Activated CD4-positive, alpha-beta memory T cell treated with anti-CD3 and anti-CD28 coated beads, Interleukin-2, amount 10 ng/mL, durations not matched to agents 7 days and 5 days (primary cell): ENCODE measurements at regions not wholly inside any gene's neighbourhood (a gene's known extent, or its start where the extent isn't known, plus 50 kb on each side); places are given as distances from the start of the nearest gene placed in this dataset.

Source experiments
- CTCF ChIA-PET: fragments of 350-600 bp; sonication (Branson Sonifier 250); formaldehyde crosslinking; loops from one replicate; lab custom pipeline; 2021; ENCODE audit warnings: antibody characterized with exemption, inconsistent platforms; lab: Charles Lee
- POLR2A ChIA-PET: fragments of 350-600 bp; sonication (Branson Sonifier 250); formaldehyde crosslinking; loops from one replicate; lab custom pipeline; 2021; ENCODE audit warnings: antibody characterized with exemption; lab: Charles Lee
- DNase-seq: peaks from one replicate; pipeline ENCODE4 v3.0.0-alpha.2; 2020
- H3K27ac Mint-ChIP-seq: one replicate; pipeline ENCODE4 v1.8.0; 2021; ENCODE audit warnings: mild to moderate bottlenecking, mixed read lengths
- H3K27me3 Mint-ChIP-seq: one replicate; pipeline ENCODE4 v1.8.0; 2021; ENCODE audit warnings: mixed read lengths
- H3K36me3 Mint-ChIP-seq: one replicate; pipeline ENCODE4 v1.8.0; 2021; ENCODE audit warnings: low read depth, mixed read lengths
- H3K4me1 Mint-ChIP-seq: one replicate; pipeline ENCODE4 v1.8.0; 2021; ENCODE audit warnings: mixed read lengths
- H3K4me3 Mint-ChIP-seq: one replicate; pipeline ENCODE4 v1.8.0; 2021; ENCODE audit warnings: mild to moderate bottlenecking, mixed read lengths
- H3K9me3 Mint-ChIP-seq: one replicate; pipeline ENCODE4 v1.8.0; 2021; ENCODE audit warnings: mixed read lengths

GRCh38 chr6:159512104-159512503 is 180.9 kb downstream of the SOD2 start:
- H3K4me1 Mint-ChIP-seq: no peaks in the 10 kb centered on the region
- H3K27ac Mint-ChIP-seq: no peak overlapping the region
- no peak for DNase-seq
- no peaks in the 10 kb centered on the region for H3K9me3 Mint-ChIP-seq
- no peak overlapping the region for H3K4me3 Mint-ChIP-seq
- no peaks in the 10 kb centered on the region for H3K36me3 Mint-ChIP-seq
- H3K27me3 Mint-ChIP-seq: peaks cover 11% of the 10 kb centered on the region
- CTCF ChIA-PET: interaction anchor here (0.5 kb wide), 1 partner anchor 342 kb away, joined by 3 read pairs; no protein-coding TSS in a partner anchor
- POLR2A ChIA-PET: no interaction called here

DNA sequence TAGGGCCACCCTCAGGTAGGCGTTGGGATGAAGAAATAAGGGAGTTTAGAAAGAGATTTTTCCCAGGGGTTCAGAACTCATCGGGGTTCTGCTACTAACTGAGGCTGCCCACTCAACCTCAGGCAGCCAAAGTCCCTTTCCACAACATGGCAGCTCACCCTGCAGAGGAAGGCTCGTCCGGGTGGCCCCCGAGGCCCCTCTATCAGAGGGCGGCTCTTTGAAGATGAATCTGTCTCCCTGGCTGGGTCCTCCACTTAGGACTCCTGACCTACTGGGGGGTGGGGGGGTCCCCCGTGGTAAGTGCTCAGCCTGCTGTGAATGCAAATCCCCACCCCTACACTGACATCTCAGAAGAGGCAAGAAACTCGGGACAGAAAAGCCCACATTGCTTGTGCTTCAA is 182.9 kb downstream of the SOD2 start:
- H3K27me3 Mint-ChIP-seq: no peaks in the 10 kb centered on the region
- H3K9me3 Mint-ChIP-seq: no peaks in the 10 kb centered on the region
- no peak overlapping the region for H3K27ac Mint-ChIP-seq
- H3K36me3 Mint-ChIP-seq: no peaks in the 10 kb centered on the region
- no peaks in the 10 kb centered on the region for H3K4me1 Mint-ChIP-seq
- no peak overlapping the region for H3K4me3 Mint-ChIP-seq
- CTCF ChIA-PET: no interaction called here
- POLR2A ChIA-PET: no interaction called here
- no peak for DNase-seq

GRCh38 chr6:159508931-159509330 is 184.1 kb downstream of the SOD2 start:
- Mint-ChIP-seq H3K27me3 (no peaks in the 10 kb centered on the region), H3K27ac (no peak overlapping the region), H3K4me1 (no peaks in the 10 kb centered on the region), H3K36me3 (no peaks in the 10 kb centered on the region), H3K9me3 (no peaks in the 10 kb centered on the region), H3K4me3 (no peak overlapping the region)
- ChIA-PET POLR2A (no interaction called here), CTCF (no interaction called here)
- no peak for DNase-seq

DNA sequence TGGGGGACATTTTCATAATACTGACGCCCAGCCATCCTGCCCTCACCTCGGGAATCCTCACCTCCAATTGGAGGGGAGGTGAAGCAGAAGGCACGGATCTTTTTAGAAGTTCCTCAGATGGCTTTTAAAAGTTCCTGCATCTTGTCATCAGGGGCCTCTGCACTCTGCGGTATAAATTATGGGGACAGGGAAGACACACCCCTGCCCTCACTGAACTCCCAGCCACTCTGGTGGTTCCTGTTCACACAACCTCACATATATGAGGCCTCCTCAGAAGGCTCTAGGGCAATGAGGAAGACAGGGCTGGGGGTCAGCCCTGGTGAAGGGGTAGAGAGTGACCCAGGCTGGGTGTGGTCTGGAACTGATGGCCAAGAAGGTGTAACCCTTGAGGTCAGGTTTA is 187.0 kb downstream of the SOD2 start:
- ChIA-PET POLR2A (no interaction called here), CTCF (no interaction called here)
- H3K27ac Mint-ChIP-seq: no peak overlapping the region
- H3K4me1 Mint-ChIP-seq: no peaks in the 10 kb centered on the region
- no peaks in the 10 kb centered on the region for H3K9me3 Mint-ChIP-seq
- no peak for DNase-seq
- H3K36me3 Mint-ChIP-seq: no peaks in the 10 kb centered on the region
- H3K4me3 Mint-ChIP-seq: no peak overlapping the region
- H3K27me3 Mint-ChIP-seq: no peaks in the 10 kb centered on the region

GRCh38 chr6:159505140-159505922 is 187.7 kb downstream of the SOD2 start:
- Mint-ChIP-seq H3K9me3 (no peaks in the 10 kb centered on the region), H3K4me3 (no peak overlapping the region), H3K4me1 (no peaks in the 10 kb centered on the region), H3K36me3 (no peaks in the 10 kb centered on the region), H3K27ac (no peak overlapping the region), H3K27me3 (no peaks in the 10 kb centered on the region)
- POLR2A ChIA-PET: no interaction called here
- CTCF ChIA-PET: no interaction called here
- DNase-seq: no peak

GRCh38 chr6:159501558-159501957 is 191.5 kb downstream of the SOD2 start:
- H3K27me3 Mint-ChIP-seq: peaks cover 4% of the 10 kb centered on the region
- no peak for DNase-seq
- no peaks in the 10 kb centered on the region for H3K9me3 Mint-ChIP-seq
- H3K27ac Mint-ChIP-seq: no peak overlapping the region
- no peak overlapping the region for H3K4me3 Mint-ChIP-seq
- CTCF ChIA-PET: no interaction called here
- no peaks in the 10 kb centered on the region for H3K36me3 Mint-ChIP-seq
- H3K4me1 Mint-ChIP-seq: no peaks in the 10 kb centered on the region
- POLR2A ChIA-PET: no interaction called here

- ChIA-PET CTCF (no interaction called here), POLR2A (no interaction called here)
- no peaks in the 10 kb centered on the region for H3K36me3 Mint-ChIP-seq
- H3K4me3 Mint-ChIP-seq: no peak overlapping the region
- no peak overlapping the region for H3K27ac Mint-ChIP-seq
- H3K9me3 Mint-ChIP-seq: no peaks in the 10 kb centered on the region
- no peak for DNase-seq
- H3K4me1 Mint-ChIP-seq: no peaks in the 10 kb centered on the region
- H3K27me3 Mint-ChIP-seq: peaks cover 4% of the 10 kb centered on the region
Measured at GRCh38 chr6:159499034-159499433, 194.0 kb downstream of the SOD2 start.

DNA sequence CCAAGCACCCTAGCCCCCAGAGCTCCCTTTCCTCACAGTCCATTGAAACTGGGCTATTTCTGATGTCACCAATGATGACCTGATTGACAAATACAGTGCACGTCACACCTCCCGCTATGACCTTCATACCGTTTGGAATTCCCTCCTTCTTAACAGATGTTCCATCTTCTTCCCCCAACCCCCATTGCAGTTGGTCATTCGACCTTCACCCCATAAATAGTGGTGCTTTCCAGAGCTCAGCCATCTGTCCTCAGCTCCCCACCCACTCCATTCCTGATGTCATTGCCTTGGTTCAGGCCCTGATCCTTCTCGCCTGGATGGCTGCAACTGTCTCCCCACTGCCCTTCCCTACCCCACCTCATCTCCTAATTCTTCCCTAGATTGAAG is 198.5 kb downstream of the SOD2 start:
- POLR2A ChIA-PET: no interaction called here
- H3K4me1 Mint-ChIP-seq: no peaks in the 10 kb centered on the region
- CTCF ChIA-PET: no interaction called here
- no peak overlapping the region for H3K4me3 Mint-ChIP-seq
- DNase-seq: no peak
- H3K27me3 Mint-ChIP-seq: peaks cover 7% of the 10 kb centered on the region
- no peak overlapping the region for H3K27ac Mint-ChIP-seq
- H3K36me3 Mint-ChIP-seq: no peaks in the 10 kb centered on the region
- no peaks in the 10 kb centered on the region for H3K9me3 Mint-ChIP-seq

- POLR2A ChIA-PET: no interaction called here
- Mint-ChIP-seq H3K27me3 (peaks cover 7% of the 10 kb centered on the region), H3K9me3 (no peaks in the 10 kb centered on the region), H3K36me3 (no peaks in the 10 kb centered on the region), H3K4me3 (no peak overlapping the region), H3K27ac (no peak overlapping the region), H3K4me1 (no peaks in the 10 kb centered on the region)
- CTCF ChIA-PET: no interaction called here
- DNase-seq: no peak
Measured at GRCh38 chr6:159493898-159494585, 199.0 kb downstream of the SOD2 start.

DNA sequence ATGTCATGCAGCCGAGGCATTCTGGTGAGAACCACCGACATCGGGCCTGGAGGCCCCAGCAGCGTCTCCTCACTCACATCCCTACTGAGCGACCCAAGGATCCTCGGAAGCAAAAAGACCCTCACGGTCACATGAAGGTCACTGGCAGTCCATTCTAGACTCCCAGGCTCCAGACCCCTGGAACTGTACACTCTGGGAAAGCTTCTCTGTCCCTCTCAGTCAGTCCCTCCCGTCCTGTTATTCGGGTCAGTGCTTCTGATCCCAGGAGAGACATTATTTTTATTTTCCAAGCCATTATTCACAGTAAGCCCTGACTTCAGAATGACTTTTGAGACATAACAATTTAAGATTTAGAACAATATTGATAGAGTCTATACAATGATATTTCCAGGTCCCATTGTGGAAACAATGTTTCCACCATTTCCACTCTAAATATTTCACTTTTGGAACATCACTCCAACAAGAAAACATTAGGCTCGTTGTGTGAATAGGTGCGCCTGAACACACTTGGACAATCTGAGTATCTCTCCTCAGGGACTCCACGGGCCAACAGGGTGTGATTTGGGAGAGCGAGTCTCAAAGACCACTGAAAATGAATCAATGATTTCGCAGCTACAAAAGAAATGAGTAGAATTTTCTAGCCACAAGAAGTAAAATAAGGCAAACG is 199.7 kb downstream of the SOD2 start:
- H3K27ac Mint-ChIP-seq: no peak overlapping the region
- no peaks in the 10 kb centered on the region for H3K36me3 Mint-ChIP-seq
- no peak for DNase-seq
- ChIA-PET CTCF (no interaction called here), POLR2A (no interaction called here)
- H3K9me3 Mint-ChIP-seq: no peaks in the 10 kb centered on the region
- no peaks in the 10 kb centered on the region for H3K4me1 Mint-ChIP-seq
- no peak overlapping the region for H3K4me3 Mint-ChIP-seq
- peaks cover 7% of the 10 kb centered on the region for H3K27me3 Mint-ChIP-seq

DNA sequence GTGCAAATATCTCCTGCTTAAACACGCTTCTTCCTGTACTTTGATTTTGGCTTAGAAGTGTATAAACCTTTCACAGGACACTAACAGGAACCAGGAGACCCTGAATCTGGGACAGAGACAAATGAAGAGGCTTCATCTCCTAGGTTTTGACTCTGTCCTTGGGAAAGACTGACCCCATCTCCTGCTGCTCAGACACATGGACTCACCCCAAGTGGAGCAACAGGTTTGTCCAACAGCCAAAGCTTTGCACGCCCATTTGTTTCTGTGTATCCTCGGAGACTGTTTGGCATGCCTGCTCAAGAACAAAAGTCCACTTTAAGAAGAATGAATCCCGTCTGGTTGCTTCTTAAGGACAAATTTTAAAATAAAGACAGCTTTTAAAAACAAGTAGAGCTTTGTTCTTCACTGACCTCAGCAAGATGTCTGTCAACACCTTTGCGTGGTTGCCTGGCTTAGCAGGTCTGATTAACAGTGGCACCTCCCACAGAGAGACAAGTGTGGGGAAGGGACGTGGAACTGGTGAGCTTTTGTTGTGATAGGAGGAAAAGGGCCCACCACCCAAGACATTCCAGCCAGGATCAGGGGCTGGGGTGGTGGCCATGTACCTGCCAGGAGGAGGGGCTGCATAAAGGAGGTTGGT is 202.6 kb downstream of the SOD2 start:
- Mint-ChIP-seq H3K27me3 (peaks cover 3% of the 10 kb centered on the region), H3K27ac (no peak overlapping the region), H3K4me3 (no peak overlapping the region), H3K4me1 (no peaks in the 10 kb centered on the region), H3K36me3 (no peaks in the 10 kb centered on the region), H3K9me3 (no peaks in the 10 kb centered on the region)
- ChIA-PET CTCF (no interaction called here), POLR2A (no interaction called here)
- DNase-seq: no peak

DNA sequence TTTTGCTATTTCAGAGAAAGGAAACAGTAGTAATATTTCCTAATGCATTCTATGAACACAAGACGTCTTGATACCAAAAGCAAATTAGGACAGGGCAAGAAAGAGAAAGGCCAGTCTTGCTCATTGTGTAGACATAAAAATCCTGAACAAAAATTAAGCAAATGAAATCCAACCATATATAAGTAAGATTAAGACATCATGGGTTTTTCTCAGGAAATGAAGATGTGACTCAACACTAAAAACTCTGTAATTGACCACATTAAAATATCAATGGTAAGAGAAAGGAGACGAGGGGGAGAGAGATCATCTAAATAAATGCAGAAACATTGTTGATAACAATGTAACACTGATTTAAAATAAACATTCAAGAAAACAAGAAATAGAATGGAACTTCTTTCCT is 205.4 kb downstream of the SOD2 start:
- CTCF ChIA-PET: no interaction called here
- no peak for DNase-seq
- no peaks in the 10 kb centered on the region for H3K4me1 Mint-ChIP-seq
- POLR2A ChIA-PET: no interaction called here
- H3K27me3 Mint-ChIP-seq: peaks cover 5% of the 10 kb centered on the region
- H3K4me3 Mint-ChIP-seq: no peak overlapping the region
- H3K9me3 Mint-ChIP-seq: no peaks in the 10 kb centered on the region
- no peaks in the 10 kb centered on the region for H3K36me3 Mint-ChIP-seq
- H3K27ac Mint-ChIP-seq: no peak overlapping the region

DNA sequence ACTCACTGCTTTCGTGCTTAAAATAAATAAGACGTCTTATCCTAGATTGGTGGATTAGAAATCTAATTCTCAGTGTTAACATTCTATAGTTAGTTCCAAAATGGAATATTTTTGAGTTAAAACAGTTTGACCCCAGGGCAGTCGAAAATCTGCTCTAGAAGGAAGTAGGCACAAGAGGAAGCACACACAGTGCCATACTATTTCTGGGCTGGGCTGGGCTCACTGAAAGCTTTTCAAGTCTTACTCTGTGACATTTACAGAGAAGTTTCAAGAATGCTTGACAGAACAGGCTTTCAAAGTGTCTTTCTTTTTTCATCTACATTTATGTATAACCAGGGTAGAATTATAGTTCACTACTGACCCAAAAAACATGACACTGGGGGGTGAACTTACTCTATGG is 209.8 kb downstream of the SOD2 start:
- POLR2A ChIA-PET: no interaction called here
- H3K9me3 Mint-ChIP-seq: no peaks in the 10 kb centered on the region
- DNase-seq: no peak
- H3K27ac Mint-ChIP-seq: no peak overlapping the region
- H3K27me3 Mint-ChIP-seq: peaks cover 16% of the 10 kb centered on the region
- H3K4me1 Mint-ChIP-seq: no peaks in the 10 kb centered on the region
- H3K36me3 Mint-ChIP-seq: no peaks in the 10 kb centered on the region
- H3K4me3 Mint-ChIP-seq: no peak overlapping the region
- CTCF ChIA-PET: no interaction called here
